Neural progenitor cell (in vitro differentiated cells): ENCODE measurements at regions not wholly inside any gene's neighbourhood (a gene's known extent, or its start where the extent isn't known, plus 50 kb on each side); places are given as distances from the start of the nearest gene placed in this dataset.

Experiments used
- CTCF ChIP-seq: fragments of 200-600 bp; sonication (generic); IDR thresholded peaks from 2 replicates; pipeline ENCODE4 v1.5.1; 2017; ENCODE audit warnings: antibody characterized with exemption, mild to moderate bottlenecking
- EZH2phosphoT487 ChIP-seq: fragments of 200-600 bp; sonication (generic); IDR thresholded peaks from 2 replicates; pipeline ENCODE4 v1.6.1; 2017; ENCODE audit warnings: antibody characterized with exemption

DNA sequence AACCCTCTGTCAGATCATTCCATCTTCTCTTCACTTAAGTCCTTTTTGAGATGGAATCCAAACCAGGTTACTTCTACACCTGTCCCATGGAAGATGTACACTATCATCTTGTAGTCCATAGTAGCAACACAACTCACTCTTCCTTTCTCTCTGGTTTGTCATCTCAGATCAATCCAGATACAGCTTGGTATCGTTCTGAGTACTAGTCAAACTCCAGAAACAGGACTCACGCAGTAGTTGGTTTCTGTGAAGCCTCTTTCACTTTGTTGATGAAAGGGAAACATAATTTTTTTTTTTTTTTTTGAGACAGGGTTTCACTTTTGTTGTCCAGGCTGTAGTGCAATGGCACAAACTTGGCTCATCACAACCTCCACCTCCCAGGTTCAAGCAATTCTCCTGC lies 484.0 kb downstream of the PRDM9 start:
- TF ChIP-seq CTCF, result no peak
- TF ChIP-seq EZH2phosphoT487, result no peak
